HUES64 (cell line): ENCODE measurements at regions not wholly inside any gene's neighbourhood (a gene's known extent, or its start where the extent isn't known, plus 50 kb on each side); places are given as distances from the start of the nearest gene placed in this dataset.

Experiments used
- H3K27ac ChIP-seq: 2 replicates; pipeline ENCODE4 v1.7.0; 2013; ENCODE audit warnings: low read depth, low read length, inconsistent platforms
- H3K27me3 ChIP-seq: 2 replicates; pipeline ENCODE4 v1.6.1; 2013; ENCODE audit warnings: mild to moderate bottlenecking, low read length; ENCODE audit not compliant: insufficient read depth
- H3K36me3 ChIP-seq: 2 replicates; pipeline ENCODE4 v1.6.1; 2013; ENCODE audit warnings: mild to moderate bottlenecking, low read length; ENCODE audit not compliant: insufficient read depth
- H3K4me1 ChIP-seq: 2 replicates; pipeline ENCODE4 v1.6.1; 2013; ENCODE audit warnings: mild to moderate bottlenecking, low read length, moderate library complexity; ENCODE audit not compliant: insufficient read depth
- H3K4me3 ChIP-seq: 2 replicates; pipeline ENCODE4 v1.5.1; 2013; ENCODE audit warnings: mild to moderate bottlenecking, low read length, moderate library complexity
- H3K9ac ChIP-seq: 2 replicates; pipeline ENCODE4 v1.6.1; 2013; ENCODE audit warnings: mild to moderate bottlenecking, low read depth, low read length
- H3K9me3 ChIP-seq: 2 replicates; pipeline ENCODE4 v1.6.1; 2013; ENCODE audit warnings: low read depth, low read length; ENCODE audit not compliant: insufficient read depth
- WGBS: fragments of 150-250, 120-280 bp; methylation state at CpG from one replicate; pipeline ENCODE4 v1.1.7; 2013; ENCODE audit warnings: missing lambda C conversion rate; 5-methylcytosine and 5-hydroxymethylcytosine counted together

DNA sequence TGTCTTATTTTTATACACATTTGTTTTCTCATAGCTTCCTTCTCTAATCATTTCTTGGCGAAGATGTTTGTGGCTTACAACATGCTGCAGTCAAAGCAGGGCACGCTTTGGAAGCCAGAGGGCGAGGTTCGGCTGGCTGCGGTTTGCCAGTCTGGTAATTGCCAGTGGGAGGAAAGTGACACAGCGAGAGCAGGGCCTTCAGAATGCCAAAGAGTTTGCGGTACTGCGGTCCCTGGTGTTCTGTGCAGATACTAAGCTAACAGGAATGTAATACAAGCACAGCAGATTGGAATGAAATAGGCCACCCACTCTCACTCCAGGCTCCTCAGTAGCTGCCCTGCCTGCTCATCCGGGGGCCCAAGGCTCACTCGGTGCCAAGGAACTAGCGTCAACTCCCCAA, 58.7 kb upstream of the TGM3 start:
- Histone ChIP-seq H3K4me3 (no peak overlapping the region), H3K36me3 (no peaks in the 10 kb centered on the region), H3K9me3 (no peaks in the 10 kb centered on the region), H3K27ac (no peak overlapping the region), H3K4me1 (peaks cover 13% of the 10 kb centered on the region), H3K9ac (no peak overlapping the region), H3K27me3 (no peaks in the 10 kb centered on the region)
- 90% methylated on average over 11 of the region's 11 CpGs for WGBS

DNA sequence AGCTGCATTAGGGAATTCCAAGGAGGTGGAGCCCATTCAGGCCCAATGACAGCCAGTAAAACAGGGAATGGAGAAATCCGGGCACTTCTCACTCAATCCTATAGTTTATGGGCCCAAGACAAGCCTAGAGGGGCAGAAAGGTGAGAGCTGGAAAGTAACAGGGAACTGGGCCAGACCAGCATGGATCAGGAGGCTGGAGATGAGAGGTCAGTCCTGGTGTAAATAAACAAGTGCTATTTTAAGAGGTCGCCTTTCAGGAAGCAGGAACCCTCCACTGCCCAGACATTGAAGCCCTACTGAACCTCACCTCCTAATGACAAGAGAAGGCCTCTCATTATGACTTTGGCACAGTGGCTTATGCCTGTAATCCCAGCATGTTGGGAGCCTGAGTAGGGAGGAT, 57.2 kb upstream of the TGM3 start:
- Histone ChIP-seq H3K9me3 (no peaks in the 10 kb centered on the region), H3K9ac (no peak overlapping the region), H3K27ac (no peak overlapping the region), H3K27me3 (no peaks in the 10 kb centered on the region), H3K4me1 (peaks cover 13% of the 10 kb centered on the region), H3K36me3 (no peaks in the 10 kb centered on the region), H3K4me3 (no peak overlapping the region)
- WGBS = 83% methylated on average over 2 of the region's 2 CpGs

DNA sequence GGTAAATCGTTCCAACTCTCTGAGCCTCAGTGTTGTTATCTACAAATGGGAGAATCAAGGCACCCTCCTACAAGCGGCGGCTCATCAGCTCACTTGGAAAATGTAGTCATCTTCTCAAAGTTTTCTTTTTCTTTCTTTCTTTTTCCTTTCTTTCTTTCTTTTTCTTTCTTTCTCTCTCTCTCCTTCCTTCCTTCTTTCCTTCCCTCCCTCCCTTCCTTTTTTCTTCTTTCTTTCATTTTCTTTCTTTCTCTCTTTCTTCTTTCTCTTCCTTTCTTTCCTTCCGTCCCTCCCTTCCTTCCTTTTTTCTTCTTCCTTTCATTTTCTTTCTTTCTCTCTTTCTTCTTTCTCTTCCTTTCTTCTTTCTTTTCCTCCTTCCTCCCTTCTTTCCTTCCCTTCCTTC, 55.0 kb upstream of the TGM3 start:
- H3K27me3 ChIP-seq = no peaks in the 10 kb centered on the region
- H3K27ac ChIP-seq = no peak overlapping the region
- no peaks in the 10 kb centered on the region for H3K9me3 ChIP-seq
- no peak overlapping the region for H3K9ac ChIP-seq
- no peak overlapping the region for H3K4me3 ChIP-seq
- 92% methylated on average over 4 of the region's 4 CpGs for WGBS
- no peaks in the 10 kb centered on the region for H3K36me3 ChIP-seq
- H3K4me1 ChIP-seq = peaks cover 16% of the 10 kb centered on the region

DNA sequence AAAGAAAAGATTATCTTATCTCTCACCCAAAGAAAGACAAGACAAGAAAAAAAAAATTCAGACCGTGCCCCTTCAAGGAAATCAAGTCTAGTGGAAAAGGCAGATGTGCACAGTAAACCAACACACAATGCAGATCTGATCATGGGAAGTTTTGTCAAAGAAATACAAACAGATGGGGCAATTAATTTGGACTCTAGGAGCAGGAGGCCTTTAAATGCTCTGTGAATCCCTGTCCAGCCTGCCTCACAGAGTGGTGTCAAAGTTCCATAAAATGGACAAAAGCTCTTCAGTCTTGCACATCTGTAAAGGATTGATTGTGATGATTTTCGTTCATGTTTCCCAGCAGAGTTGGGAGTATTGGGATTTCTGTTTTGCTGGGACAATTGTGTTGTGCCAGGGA, 53.1 kb upstream of the TGM3 start:
- no peak overlapping the region for H3K4me3 ChIP-seq
- H3K27me3 ChIP-seq = no peaks in the 10 kb centered on the region
- H3K36me3 ChIP-seq = no peaks in the 10 kb centered on the region
- 92% methylated on average over 1 of the region's 2 CpGs for WGBS
- no peak overlapping the region for H3K9ac ChIP-seq
- H3K4me1 ChIP-seq = peaks cover 25% of the 10 kb centered on the region
- H3K9me3 ChIP-seq = no peaks in the 10 kb centered on the region
- no peak overlapping the region for H3K27ac ChIP-seq

- 82% methylated on average over 4 of the region's 4 CpGs for WGBS
- H3K9me3 ChIP-seq = no peaks in the 10 kb centered on the region
- H3K36me3 ChIP-seq = no peaks in the 10 kb centered on the region
- no peaks in the 10 kb centered on the region for H3K27me3 ChIP-seq
- no peak overlapping the region for H3K27ac ChIP-seq
- H3K9ac ChIP-seq = no peak overlapping the region
- H3K4me1 ChIP-seq = peaks cover 25% of the 10 kb centered on the region
- H3K4me3 ChIP-seq = no peak overlapping the region
Observed at GRCh38 chr20:2244523-2244922, 51.3 kb upstream of the TGM3 start.

- no peaks in the 10 kb centered on the region for H3K9me3 ChIP-seq
- H3K4me3 ChIP-seq = no peak overlapping the region
- peaks cover 25% of the 10 kb centered on the region for H3K4me1 ChIP-seq
- H3K27me3 ChIP-seq = no peaks in the 10 kb centered on the region
- 20% methylated on average over 6 of the region's 6 CpGs for WGBS
- no peaks in the 10 kb centered on the region for H3K36me3 ChIP-seq
- H3K9ac ChIP-seq = no peak overlapping the region
- no peak overlapping the region for H3K27ac ChIP-seq
Observed at GRCh38 chr20:2244993-2245392, 50.8 kb upstream of the TGM3 start.

DNA sequence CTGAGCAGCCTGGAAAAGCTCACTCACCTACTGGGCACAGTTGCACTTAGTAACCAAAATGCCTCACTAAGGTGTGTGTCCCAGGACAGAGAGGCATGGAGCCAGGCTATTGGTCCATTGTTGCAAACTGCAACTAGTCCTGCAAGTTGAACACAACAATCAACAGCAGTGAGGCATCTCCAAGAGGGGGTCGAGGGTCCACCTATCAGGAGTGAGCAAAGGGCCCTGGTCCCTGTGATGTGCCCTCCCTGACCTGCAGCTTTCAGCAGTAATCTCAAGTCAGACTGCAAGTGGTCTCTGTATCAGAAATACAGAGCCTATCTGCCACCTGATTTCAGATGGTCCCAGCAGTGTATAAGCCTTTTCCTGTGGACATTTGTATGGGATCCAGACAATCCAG, 50.2 kb upstream of the TGM3 start:
- H3K27ac ChIP-seq = no peak overlapping the region
- no peak overlapping the region for H3K4me3 ChIP-seq
- H3K36me3 ChIP-seq = no peaks in the 10 kb centered on the region
- H3K9ac ChIP-seq = no peak overlapping the region
- WGBS = 24% methylated on average over 1 of the region's 1 CpG
- H3K4me1 ChIP-seq = peaks cover 25% of the 10 kb centered on the region
- H3K27me3 ChIP-seq = no peaks in the 10 kb centered on the region
- H3K9me3 ChIP-seq = no peaks in the 10 kb centered on the region
